IgD-negative memory B cell (primary cell): ENCODE measurements at regions not wholly inside any gene's neighbourhood (a gene's known extent, or its start where the extent isn't known, plus 50 kb on each side); places are given as distances from the start of the nearest gene placed in this dataset.
"Not testable (repeated sequence)": the region's sequence is repeated elsewhere in the genome, so short reads cannot be mapped to it uniquely, and the experiment has no call there.

Source experiments
- H3K27ac Mint-ChIP-seq, 3 donors: one replicate each; pipeline ENCODE4 v1.8.0; 2020 to 2022; ENCODE audit warnings: mild to moderate bottlenecking in 3 of 3, mixed read lengths in 3 of 3, moderate library complexity in 1 of 3
- H3K27me3 Mint-ChIP-seq: one replicate; pipeline ENCODE4 v1.8.0; 2021; ENCODE audit warnings: mixed read lengths
- H3K36me3 Mint-ChIP-seq: one replicate; pipeline ENCODE4 v1.8.0; 2020; ENCODE audit warnings: mild to moderate bottlenecking, mixed read lengths
- H3K4me1 Mint-ChIP-seq, 3 donors: one replicate each; pipeline ENCODE4 v1.8.0; 2020 to 2022; ENCODE audit warnings: mixed read lengths in 3 of 3, mild to moderate bottlenecking in 1 of 3
- H3K4me3 Mint-ChIP-seq, 4 donors: one replicate each; pipeline ENCODE4 v1.8.0; 2020 to 2022; ENCODE audit warnings: mild to moderate bottlenecking in 4 of 4, mixed read lengths in 4 of 4, moderate library complexity in 3 of 4
- H3K9me3 Mint-ChIP-seq, 3 donors: one replicate each; pipeline ENCODE4 v1.8.0; 2020 to 2021; ENCODE audit warnings: mixed read lengths in 3 of 3, mild to moderate bottlenecking in 1 of 3

- no peaks in the 10 kb centered on the region for H3K27me3 Mint-ChIP-seq
- H3K4me3 Mint-ChIP-seq, result no peak overlapping the region
- H3K9me3 Mint-ChIP-seq, result peaks cover 4 to 6% (median 4%) of the 10 kb centered on the region in 3 donors
- peaks cover 1% of the 10 kb centered on the region for H3K36me3 Mint-ChIP-seq
- H3K4me1 Mint-ChIP-seq, result no peaks in the 10 kb centered on the region
- H3K27ac Mint-ChIP-seq, result no peak overlapping the region
Measured at GRCh38 chr10:36007369-36007768, 365.3 kb upstream of the FZD8 start.

GRCh38 chr10:36003688-36004087 lies 361.6 kb upstream of the FZD8 start:
- Mint-ChIP-seq H3K27me3 (no peaks in the 10 kb centered on the region), H3K9me3 (peaks cover 5 to 15% (median 9%) of the 10 kb centered on the region in 3 donors), H3K4me1 (no peaks in the 10 kb centered on the region), H3K27ac (no peak overlapping the region), H3K36me3 (peaks cover 1% of the 10 kb centered on the region), H3K4me3 (no peak overlapping the region)

GRCh38 chr10:36003031-36003600 lies 361.0 kb upstream of the FZD8 start:
- Mint-ChIP-seq H3K9me3 (peaks cover 5 to 15% (median 9%) of the 10 kb centered on the region in 3 donors), H3K36me3 (peaks cover 1% of the 10 kb centered on the region), H3K27ac (no peak overlapping the region), H3K4me3 (no peak overlapping the region), H3K4me1 (no peaks in the 10 kb centered on the region), H3K27me3 (no peaks in the 10 kb centered on the region)

- Mint-ChIP-seq H3K36me3 (no peaks in the 10 kb centered on the region), H3K27ac (no peak overlapping the region), H3K9me3 (peaks cover 3 to 15% (median 6%) of the 10 kb centered on the region in 3 donors), H3K4me3 (no peak overlapping the region), H3K27me3 (no peaks in the 10 kb centered on the region), H3K4me1 (no peaks in the 10 kb centered on the region)
Measured at GRCh38 chr10:36002445-36002844, 360.3 kb upstream of the FZD8 start.

GRCh38 chr10:36000754-36001153 lies 358.7 kb upstream of the FZD8 start:
- not testable (repeated sequence) for H3K4me1 Mint-ChIP-seq, H3K27me3 Mint-ChIP-seq, H3K36me3 Mint-ChIP-seq, H3K27ac Mint-ChIP-seq, H3K4me3 Mint-ChIP-seq
- peaks cover 1 to 15% (median 6%) of the 10 kb centered on the region in 3 donors for H3K9me3 Mint-ChIP-seq

- Mint-ChIP-seq H3K27me3 (no peaks in the 10 kb centered on the region), H3K36me3 (no peaks in the 10 kb centered on the region), H3K4me1 (no peaks in the 10 kb centered on the region), H3K9me3 (peaks cover 1 to 11% (median 3%) of the 10 kb centered on the region in 3 donors), H3K4me3 (no peak overlapping the region), H3K27ac (no peak overlapping the region)
Measured at GRCh38 chr10:35998026-35998425, 355.9 kb upstream of the FZD8 start.

- no peak overlapping the region for H3K27ac Mint-ChIP-seq
Measured at GRCh38 chr10:35995485-35995884, 353.4 kb upstream of the FZD8 start.

GRCh38 chr10:35993591-35994515 lies 351.8 kb upstream of the FZD8 start:
- Mint-ChIP-seq H3K4me1 (no peaks in the 10 kb centered on the region), H3K27ac (no peak overlapping the region), H3K36me3 (no peaks in the 10 kb centered on the region), H3K4me3 (no peak overlapping the region), H3K27me3 (no peaks in the 10 kb centered on the region), H3K9me3 (peaks cover 0 to 5% (median 3%) of the 10 kb centered on the region in 3 donors)

More at GRCh38 chr10:35995485-35995884, 353.4 kb upstream of the FZD8 start:
- Mint-ChIP-seq H3K4me3 (no peak overlapping the region), H3K36me3 (no peaks in the 10 kb centered on the region), H3K27me3 (no peaks in the 10 kb centered on the region), H3K9me3 (peaks cover 2 to 5% (median 3%) of the 10 kb centered on the region in 3 donors), H3K4me1 (no peaks in the 10 kb centered on the region)

GRCh38 chr10:35992107-35992506 lies 350.0 kb upstream of the FZD8 start:
- H3K27ac Mint-ChIP-seq, result peak overlapping the region in 1 of 3 donors; percentile 44
- H3K4me3 Mint-ChIP-seq, result no peak overlapping the region
- peaks cover 4 to 8% (median 6%) of the 10 kb centered on the region in 3 donors for H3K9me3 Mint-ChIP-seq
- H3K27me3 Mint-ChIP-seq, result no peaks in the 10 kb centered on the region
- no peaks in the 10 kb centered on the region for H3K36me3 Mint-ChIP-seq
- H3K4me1 Mint-ChIP-seq, result no peaks in the 10 kb centered on the region

- H3K36me3 Mint-ChIP-seq, result no peaks in the 10 kb centered on the region
- H3K27ac Mint-ChIP-seq, result no peak overlapping the region
- peaks cover 2 to 10% (median 8%) of the 10 kb centered on the region in 3 donors for H3K9me3 Mint-ChIP-seq
- no peaks in the 10 kb centered on the region for H3K27me3 Mint-ChIP-seq
- H3K4me1 Mint-ChIP-seq, result no peaks in the 10 kb centered on the region
- H3K4me3 Mint-ChIP-seq, result no peak overlapping the region
Measured at GRCh38 chr10:35986756-35987502, 344.8 kb upstream of the FZD8 start.

GRCh38 chr10:35979116-35979515 lies 337.0 kb upstream of the FZD8 start:
- Mint-ChIP-seq H3K9me3 (peaks cover 2 to 15% (median 5%) of the 10 kb centered on the region in 3 donors), H3K4me3 (no peak overlapping the region), H3K36me3 (no peaks in the 10 kb centered on the region), H3K27me3 (no peaks in the 10 kb centered on the region), H3K4me1 (no peaks in the 10 kb centered on the region), H3K27ac (no peak overlapping the region)

GRCh38 chr10:35973912-35974591 lies 332.0 kb upstream of the FZD8 start:
- not testable (repeated sequence) for H3K4me1 Mint-ChIP-seq, H3K4me3 Mint-ChIP-seq, H3K27me3 Mint-ChIP-seq, H3K27ac Mint-ChIP-seq, H3K36me3 Mint-ChIP-seq
- H3K9me3 Mint-ChIP-seq, result peaks cover 4 to 25% (median 7%) of the 10 kb centered on the region in 3 donors

- no peaks in the 10 kb centered on the region for H3K27me3 Mint-ChIP-seq
- H3K27ac Mint-ChIP-seq, result no peak overlapping the region
- no peaks in the 10 kb centered on the region for H3K36me3 Mint-ChIP-seq
- no peak overlapping the region for H3K4me3 Mint-ChIP-seq
- peaks cover 4 to 28% (median 6%) of the 10 kb centered on the region in 3 donors for H3K9me3 Mint-ChIP-seq
- H3K4me1 Mint-ChIP-seq, result no peaks in the 10 kb centered on the region
Measured at GRCh38 chr10:35972275-35972674, 330.2 kb upstream of the FZD8 start.

GRCh38 chr10:35971397-35971796 lies 329.3 kb upstream of the FZD8 start:
- H3K27ac Mint-ChIP-seq, result no peak overlapping the region
- peaks cover 0 to 1% (median 0%) of the 10 kb centered on the region in 3 donors for H3K4me1 Mint-ChIP-seq
- H3K4me3 Mint-ChIP-seq, result no peak overlapping the region
- H3K9me3 Mint-ChIP-seq, result peaks cover 4 to 26% (median 8%) of the 10 kb centered on the region in 3 donors
- H3K27me3 Mint-ChIP-seq, result no peaks in the 10 kb centered on the region
- no peaks in the 10 kb centered on the region for H3K36me3 Mint-ChIP-seq
